ENCODE measurements at regions not wholly inside any gene's neighbourhood (a gene's known extent, or its start where the extent isn't known, plus 50 kb on each side); places are given as distances from the start of the nearest gene placed in this dataset.

DNA sequence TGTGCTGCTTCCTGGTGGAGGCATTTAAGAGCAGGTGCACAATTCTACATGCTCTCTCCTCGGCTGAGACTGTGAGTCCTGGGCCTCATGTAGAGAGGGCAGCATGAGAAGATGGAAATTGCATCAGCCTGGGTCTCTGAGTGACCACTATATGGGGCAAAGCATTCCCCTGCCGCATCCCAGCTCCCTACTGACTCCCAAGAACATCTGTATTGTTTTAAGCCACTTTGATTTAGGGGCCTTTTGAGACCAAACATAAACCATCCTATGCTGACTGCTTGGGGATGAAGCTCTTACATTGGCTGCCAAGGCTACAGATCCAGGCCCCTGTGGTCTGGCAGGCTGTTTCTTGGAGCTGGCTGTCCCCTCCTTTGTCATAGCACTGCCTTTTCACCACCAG lies 101.3 kb upstream of the TBX20 start:
- intact Hi-C loops (cut with micrococcal nuclease), result no loop called here
- ChIA-PET CTCF (no interaction called here), POLR2A (no interaction called here)
- Mint-ChIP-seq H3K9me3 (ENCODE audit: unreplicated experiment) (no peaks in the 10 kb centered on the region), H3K4me1 (ENCODE audit: insufficient read depth, unreplicated experiment) (no peaks in the 10 kb centered on the region), H3K36me3 (ENCODE audit: insufficient read depth, unreplicated experiment) (no peaks in the 10 kb centered on the region), H3K27me3 (ENCODE audit: insufficient read depth, unreplicated experiment) (peaks cover 21% of the 10 kb centered on the region), H3K4me3 (ENCODE audit: unreplicated experiment) (no peak overlapping the region), H3K27ac (ENCODE audit: low read depth, unreplicated experiment) (no peak overlapping the region)
- TF ChIP-seq, protein P1, sequence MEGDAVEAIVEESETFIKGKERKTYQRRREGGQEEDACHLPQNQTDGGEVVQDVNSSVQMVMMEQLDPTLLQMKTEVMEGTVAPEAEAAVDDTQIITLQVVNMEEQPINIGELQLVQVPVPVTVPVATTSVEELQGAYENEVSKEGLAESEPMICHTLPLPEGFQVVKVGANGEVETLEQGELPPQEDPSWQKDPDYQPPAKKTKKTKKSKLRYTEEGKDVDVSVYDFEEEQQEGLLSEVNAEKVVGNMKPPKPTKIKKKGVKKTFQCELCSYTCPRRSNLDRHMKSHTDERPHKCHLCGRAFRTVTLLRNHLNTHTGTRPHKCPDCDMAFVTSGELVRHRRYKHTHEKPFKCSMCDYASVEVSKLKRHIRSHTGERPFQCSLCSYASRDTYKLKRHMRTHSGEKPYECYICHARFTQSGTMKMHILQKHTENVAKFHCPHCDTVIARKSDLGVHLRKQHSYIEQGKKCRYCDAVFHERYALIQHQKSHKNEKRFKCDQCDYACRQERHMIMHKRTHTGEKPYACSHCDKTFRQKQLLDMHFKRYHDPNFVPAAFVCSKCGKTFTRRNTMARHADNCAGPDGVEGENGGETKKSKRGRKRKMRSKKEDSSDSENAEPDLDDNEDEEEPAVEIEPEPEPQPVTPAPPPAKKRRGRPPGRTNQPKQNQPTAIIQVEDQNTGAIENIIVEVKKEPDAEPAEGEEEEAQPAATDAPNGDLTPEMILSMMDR (IDR thresholded peaks at IDR 0.05; ENCODE audit: unreplicated experiment), result no peak
- DNase-seq (ENCODE audit: unreplicated experiment), result no peak
- no TSS peak for BruUV-seq (replicated peaks)

DNA sequence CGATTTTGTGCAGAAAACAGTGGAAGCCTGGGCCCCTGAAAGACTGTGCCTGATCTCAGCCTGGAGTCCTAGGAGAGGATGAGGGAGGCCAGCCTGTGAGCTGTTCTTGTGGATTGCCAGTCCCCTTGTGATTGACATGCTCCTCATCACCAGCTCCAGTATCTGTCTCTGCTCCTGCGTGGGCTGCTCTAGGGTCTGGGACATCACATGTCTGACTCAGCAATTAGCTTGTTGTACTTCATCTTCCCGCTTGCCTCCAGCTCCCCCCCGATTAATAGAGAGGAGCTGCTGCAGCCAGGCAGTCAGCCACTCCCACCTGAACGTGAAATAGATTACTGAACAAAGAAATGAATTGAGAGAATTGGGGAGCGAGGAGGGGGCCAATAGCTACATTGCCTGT lies 99.6 kb upstream of the TBX20 start:
- H3K27me3 Mint-ChIP-seq (ENCODE audit: insufficient read depth, unreplicated experiment), result peaks cover 21% of the 10 kb centered on the region
- TF ChIP-seq, protein P1 (IDR thresholded peaks at IDR 0.05; ENCODE audit: unreplicated experiment), result no peak
- no peaks in the 10 kb centered on the region for H3K4me1 Mint-ChIP-seq (ENCODE audit: insufficient read depth, unreplicated experiment)
- CTCF ChIA-PET, result interaction anchor here (1.3 kb wide), 1 partner anchor 167 kb away, joined by 5 read pairs; no protein-coding TSS in a partner anchor
- no peaks in the 10 kb centered on the region for H3K9me3 Mint-ChIP-seq (ENCODE audit: unreplicated experiment)
- intact Hi-C loops (cut with micrococcal nuclease), result no loop called here
- no peak overlapping the region for H3K27ac Mint-ChIP-seq (ENCODE audit: low read depth, unreplicated experiment)
- POLR2A ChIA-PET, result no interaction called here
- BruUV-seq (replicated peaks), result no TSS peak
- no peaks in the 10 kb centered on the region for H3K36me3 Mint-ChIP-seq (ENCODE audit: insufficient read depth, unreplicated experiment)
- DNase-seq (ENCODE audit: unreplicated experiment), result no peak
- H3K4me3 Mint-ChIP-seq (ENCODE audit: unreplicated experiment), result no peak overlapping the region

DNA sequence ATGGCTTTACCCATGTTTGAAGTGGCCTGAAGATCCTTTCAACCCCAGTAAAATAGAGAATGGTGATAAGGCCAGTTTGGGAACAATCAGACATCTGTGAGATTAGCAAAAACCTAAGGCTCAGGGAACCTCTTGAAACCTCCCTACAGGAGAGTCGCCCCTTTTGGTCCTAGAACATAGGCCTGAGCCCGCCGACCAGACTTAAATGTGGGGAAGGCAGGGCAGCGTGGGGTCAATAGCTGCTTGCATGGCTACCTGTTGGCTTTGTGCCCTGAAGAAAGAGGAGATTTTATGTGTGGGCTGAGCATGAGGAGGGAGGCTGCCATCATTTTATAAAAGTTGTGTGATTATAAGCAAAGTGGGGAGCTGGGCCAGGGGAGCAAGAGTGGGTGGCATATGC lies 97.6 kb upstream of the TBX20 start:
- ChIA-PET POLR2A (no interaction called here), CTCF (interaction anchor here (0.5 kb wide), 1 partner anchor 58 kb away, joined by 3 read pairs; no protein-coding TSS in a partner anchor)
- no peaks in the 10 kb centered on the region for H3K4me1 Mint-ChIP-seq (ENCODE audit: insufficient read depth, unreplicated experiment)
- no peak overlapping the region for H3K4me3 Mint-ChIP-seq (ENCODE audit: unreplicated experiment)
- H3K27me3 Mint-ChIP-seq (ENCODE audit: insufficient read depth, unreplicated experiment), result peaks cover 11% of the 10 kb centered on the region
- H3K36me3 Mint-ChIP-seq (ENCODE audit: insufficient read depth, unreplicated experiment), result no peaks in the 10 kb centered on the region
- TF ChIP-seq, protein P1 (IDR thresholded peaks at IDR 0.05; ENCODE audit: unreplicated experiment), result no peak
- H3K9me3 Mint-ChIP-seq (ENCODE audit: unreplicated experiment), result no peaks in the 10 kb centered on the region
- BruUV-seq (replicated peaks), result no TSS peak
- no peak for DNase-seq (ENCODE audit: unreplicated experiment)
- intact Hi-C loops (cut with micrococcal nuclease), result no loop called here
- H3K27ac Mint-ChIP-seq (ENCODE audit: low read depth, unreplicated experiment), result no peak overlapping the region

DNA sequence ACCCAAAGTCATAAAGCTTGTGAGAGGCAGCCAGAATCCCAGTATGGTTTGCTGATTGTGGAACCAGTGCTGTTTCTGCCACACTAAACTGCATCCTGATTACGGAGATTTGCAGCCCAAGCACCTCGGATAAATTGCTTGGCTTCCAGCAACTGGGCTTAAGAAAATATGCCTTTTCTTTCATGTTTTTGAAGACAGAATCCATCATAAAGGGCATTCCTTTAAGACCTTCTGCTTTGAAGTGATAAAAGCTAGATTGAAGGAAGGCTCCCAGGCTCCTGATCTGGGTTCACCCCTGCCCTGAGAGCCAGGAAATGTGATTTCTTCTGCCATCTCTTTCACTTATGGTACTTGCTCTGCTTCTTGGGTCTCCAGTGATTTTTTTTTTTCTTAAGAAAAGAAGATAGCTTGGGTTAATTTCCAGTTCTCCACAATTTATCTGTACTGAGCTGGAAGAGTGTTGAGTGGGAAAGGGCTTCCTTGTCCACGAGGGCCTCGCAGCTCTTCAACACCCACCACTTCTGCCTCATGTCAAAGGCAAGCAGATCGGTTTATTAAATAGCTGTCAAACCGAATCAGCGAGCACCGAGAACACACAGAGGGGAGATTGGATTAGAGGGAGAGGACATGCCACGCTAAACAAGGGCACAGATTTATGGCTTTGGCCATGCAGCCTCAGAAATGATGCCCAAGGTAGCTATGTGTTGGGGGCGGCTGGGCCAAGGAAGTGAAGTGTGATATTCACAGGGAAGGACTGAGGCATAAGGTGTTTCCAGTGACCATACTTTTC lies 94.9 kb upstream of the TBX20 start:
- POLR2A ChIA-PET, result no interaction called here
- TF ChIP-seq, protein P1 (IDR thresholded peaks at IDR 0.05; ENCODE audit: unreplicated experiment), result no peak
- no peak overlapping the region for H3K4me3 Mint-ChIP-seq (ENCODE audit: unreplicated experiment)
- H3K4me1 Mint-ChIP-seq (ENCODE audit: insufficient read depth, unreplicated experiment), result no peaks in the 10 kb centered on the region
- H3K27ac Mint-ChIP-seq (ENCODE audit: low read depth, unreplicated experiment), result no peak overlapping the region
- intact Hi-C loops (cut with micrococcal nuclease), result no loop called here
- no peaks in the 10 kb centered on the region for H3K27me3 Mint-ChIP-seq (ENCODE audit: insufficient read depth, unreplicated experiment)
- no peaks in the 10 kb centered on the region for H3K36me3 Mint-ChIP-seq (ENCODE audit: insufficient read depth, unreplicated experiment)
- H3K9me3 Mint-ChIP-seq (ENCODE audit: unreplicated experiment), result no peaks in the 10 kb centered on the region
- CTCF ChIA-PET, result interaction anchor here (0.6 kb wide), 1 partner anchor 38 kb away, joined by 3 read pairs; no protein-coding TSS in a partner anchor
- no peak for DNase-seq (ENCODE audit: unreplicated experiment)
- BruUV-seq (replicated peaks), result no TSS peak
